ENCODE measurements at regions not wholly inside any gene's neighbourhood (a gene's known extent, or its start where the extent isn't known, plus 50 kb on each side); places are given as distances from the start of the nearest gene placed in this dataset.

DNA sequence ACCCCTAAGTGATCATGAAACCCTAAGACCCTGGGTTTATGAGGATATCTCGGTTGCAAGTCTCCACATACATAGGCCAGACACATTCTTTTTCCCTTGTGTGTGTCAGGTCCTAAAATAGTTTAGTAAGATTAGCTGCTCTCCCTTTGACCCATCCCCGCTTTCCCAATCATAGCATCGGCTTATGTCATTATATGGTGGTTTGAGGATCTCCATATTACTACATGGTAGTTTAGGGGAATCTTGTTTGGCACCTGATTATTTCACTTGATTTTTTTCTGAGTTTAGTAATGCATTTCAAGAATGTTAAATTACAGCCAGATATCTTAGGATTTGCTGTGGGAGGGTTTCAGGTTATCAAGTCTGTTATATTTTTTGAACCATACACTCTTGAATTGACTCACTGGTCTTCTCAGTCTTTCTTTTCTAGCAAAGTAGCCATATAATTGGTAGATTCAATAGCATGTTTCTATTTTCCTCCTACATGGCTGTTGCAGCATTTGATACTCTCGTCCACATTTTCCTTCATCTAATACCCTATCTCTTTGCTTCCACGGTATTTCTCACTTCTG lies 68.3 kb upstream of the TRHDE start:
- H3K9ac ChIP-seq (ENCODE audit: extremely low read depth, insufficient read length, low read length): no peak overlapping the region
- H3K4me1 Mint-ChIP-seq: peaks cover 15 to 16% of the 10 kb centered on the region in 2 experiments
- H3K23me2 ChIP-seq (ENCODE audit: insufficient read length, low read depth, low read length, poor library complexity, severe bottlenecking): no peaks in the 10 kb centered on the region
- H2AK5ac ChIP-seq (ENCODE audit: insufficient read length, low read length): no peak overlapping the region
- no peaks in the 10 kb centered on the region for H3K79me2 ChIP-seq (ENCODE audit: insufficient read depth, low read length)
- no peaks in the 10 kb centered on the region; a peak in 1 of 7 replicates for H3K36me3 Mint-ChIP-seq (ENCODE audit: insufficient read depth in 1 of 3, low read depth in 3 of 3)
- H3K27ac ChIP-seq (ENCODE audit: insufficient read length, low read depth, low read length): no peak overlapping the region
- no peak overlapping the region for H3K18ac ChIP-seq (ENCODE audit: insufficient read length, low read depth, low read length)
- no peak overlapping the region for H3K4ac ChIP-seq (ENCODE audit: low read depth, low read length)
- no peak overlapping the region for H2BK120ac ChIP-seq (ENCODE audit: low read depth, low read length, poor library complexity, severe bottlenecking)
- H2BK15ac ChIP-seq (ENCODE audit: low read depth, low read length): no peak overlapping the region
- H3K27me3 Mint-ChIP-seq (ENCODE audit: low read depth): no peaks in the 10 kb centered on the region
- no peak overlapping the region for H2BK20ac ChIP-seq (ENCODE audit: low read depth, low read length, poor library complexity, severe bottlenecking)
- no peak overlapping the region for H3K14ac ChIP-seq (ENCODE audit: insufficient read depth, low read length)
- no peak overlapping the region for H3K27ac Mint-ChIP-seq
- H2AFZ ChIP-seq (ENCODE audit: low read length): no peak overlapping the region
- H3K4me2 ChIP-seq (ENCODE audit: insufficient read depth, insufficient read length, low read length): no peak overlapping the region
- DNase-seq: no peak
- H3K9me3 Mint-ChIP-seq: no peaks in the 10 kb centered on the region
- no peak overlapping the region for H4K5ac ChIP-seq (ENCODE audit: insufficient read length, low read depth, low read length)
- no peak overlapping the region for H2BK12ac ChIP-seq (ENCODE audit: insufficient read length, low read depth, low read length)
- WGBS (ENCODE audit: extremely low coverage, insufficient read length, low lambda C conversion rate): no CpG with 5 or more reads among the region's 5 CpGs
- H3K79me1 ChIP-seq (ENCODE audit: insufficient read depth, low read depth, low read length, poor library complexity, severe bottlenecking): no peaks in the 10 kb centered on the region
- no peak overlapping the region for H2BK5ac ChIP-seq (ENCODE audit: insufficient read length, low read length)
- H4K91ac ChIP-seq (ENCODE audit: insufficient read length, low read depth, low read length): no peak overlapping the region
- no peak overlapping the region for H3K4me3 Mint-ChIP-seq
- H4K20me1 ChIP-seq (ENCODE audit: control insufficient read depth, insufficient read depth, insufficient read length): no peaks in the 10 kb centered on the region
- no peak overlapping the region for H3K23ac ChIP-seq (ENCODE audit: insufficient read length, low read depth, low read length)
- no peaks in the 10 kb centered on the region; the same call in 1 of the 2 replicates for H3K4me1 ChIP-seq (ENCODE audit: insufficient read depth, low read length)
- H3T11ph ChIP-seq (ENCODE audit: low read length): no peak overlapping the region
- TF ChIP-seq, protein P1, sequence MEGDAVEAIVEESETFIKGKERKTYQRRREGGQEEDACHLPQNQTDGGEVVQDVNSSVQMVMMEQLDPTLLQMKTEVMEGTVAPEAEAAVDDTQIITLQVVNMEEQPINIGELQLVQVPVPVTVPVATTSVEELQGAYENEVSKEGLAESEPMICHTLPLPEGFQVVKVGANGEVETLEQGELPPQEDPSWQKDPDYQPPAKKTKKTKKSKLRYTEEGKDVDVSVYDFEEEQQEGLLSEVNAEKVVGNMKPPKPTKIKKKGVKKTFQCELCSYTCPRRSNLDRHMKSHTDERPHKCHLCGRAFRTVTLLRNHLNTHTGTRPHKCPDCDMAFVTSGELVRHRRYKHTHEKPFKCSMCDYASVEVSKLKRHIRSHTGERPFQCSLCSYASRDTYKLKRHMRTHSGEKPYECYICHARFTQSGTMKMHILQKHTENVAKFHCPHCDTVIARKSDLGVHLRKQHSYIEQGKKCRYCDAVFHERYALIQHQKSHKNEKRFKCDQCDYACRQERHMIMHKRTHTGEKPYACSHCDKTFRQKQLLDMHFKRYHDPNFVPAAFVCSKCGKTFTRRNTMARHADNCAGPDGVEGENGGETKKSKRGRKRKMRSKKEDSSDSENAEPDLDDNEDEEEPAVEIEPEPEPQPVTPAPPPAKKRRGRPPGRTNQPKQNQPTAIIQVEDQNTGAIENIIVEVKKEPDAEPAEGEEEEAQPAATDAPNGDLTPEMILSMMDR (conservative IDR thresholded peaks at IDR 0.05): no peak
- H3K27me3 ChIP-seq (ENCODE audit: insufficient read depth, low read length): no peaks in the 10 kb centered on the region
- no peak overlapping the region for H3K56ac ChIP-seq (ENCODE audit: insufficient read length, low read depth, low read length)
- H3K9me3 ChIP-seq (ENCODE audit: control insufficient read depth, low read depth, low read length): no peaks in the 10 kb centered on the region
- H4K8ac ChIP-seq (replicated peaks; ENCODE audit: insufficient read length, low read depth, low read length): no peak overlapping the region

All from H9 (cell line).